Epithelial cell of prostate (primary cell): ENCODE measurements at regions not wholly inside any gene's neighbourhood (a gene's known extent, or its start where the extent isn't known, plus 50 kb on each side); places are given as distances from the start of the nearest gene placed in this dataset.
A peak's percentile ranks its signal among the peaks of the same experiment; 100 is the strongest.
"Not testable (repeated sequence)": the region's sequence is repeated elsewhere in the genome, so short reads cannot be mapped to it uniquely, and the experiment has no call there.

Experiments used
- DNase-seq: peaks from one replicate; pipeline ENCODE4 v3.0.0-alpha.2; 2011; ENCODE audit warnings: low read depth, low spot score
- H3K27ac ChIP-seq: fragments of 450-650 bp; 2 replicates; pipeline ENCODE4 v1.5.1; 2017; ENCODE audit warnings: mild to moderate bottlenecking

DNA sequence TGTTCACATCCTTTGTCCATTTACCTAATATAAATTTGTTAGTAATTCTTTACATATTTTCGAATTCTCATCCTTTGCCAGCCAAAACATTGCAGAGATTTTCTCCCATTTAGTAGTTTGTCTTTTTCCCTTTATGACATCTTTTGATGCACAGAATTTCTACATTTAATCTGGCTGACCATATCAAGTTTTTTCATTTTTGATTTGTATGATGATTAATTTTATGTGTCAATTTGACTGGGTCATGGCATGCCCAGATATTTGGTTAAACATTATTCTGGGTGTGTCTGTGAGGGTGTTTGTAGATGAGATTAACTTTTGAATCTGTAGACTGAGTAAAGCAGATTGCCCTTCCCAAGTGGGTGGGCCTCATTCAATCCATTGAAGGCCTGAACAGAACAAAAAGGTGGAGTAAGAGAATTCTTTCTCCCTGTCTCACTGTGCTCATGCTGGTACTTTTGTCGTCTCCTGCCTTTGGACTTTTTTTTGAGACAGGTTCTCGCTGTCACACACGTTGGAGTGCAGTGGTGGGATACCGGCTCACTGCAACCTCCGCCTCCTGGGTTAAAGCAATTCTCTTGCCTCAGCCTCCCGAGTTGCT lies 72.1 kb upstream of the EPB41L1 start:
- DNase-seq: no peak
- peak overlapping the region; percentile 68 for H3K27ac ChIP-seq

DNA sequence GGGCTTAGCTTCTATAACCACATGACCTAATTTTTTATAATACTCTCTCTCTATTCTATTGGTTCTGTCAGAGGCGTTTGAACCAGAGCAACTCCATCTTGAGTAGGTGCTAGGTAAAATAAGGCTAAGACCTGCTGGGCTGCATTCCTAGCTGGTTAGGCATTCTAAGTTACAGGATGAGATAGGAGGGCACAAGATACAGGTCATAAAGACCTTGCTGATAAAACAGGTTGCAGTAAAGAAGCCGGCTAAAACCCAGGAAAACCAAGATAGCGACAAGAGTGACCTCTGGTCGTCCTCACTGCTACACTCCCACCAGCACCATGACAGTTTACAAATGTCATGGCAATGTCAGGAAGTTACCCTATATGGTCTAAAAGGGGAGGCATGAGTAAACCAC lies 71.3 kb upstream of the EPB41L1 start:
- H3K27ac ChIP-seq: peak overlapping the region; percentile 68
- DNase-seq: not testable (repeated sequence)

DNA sequence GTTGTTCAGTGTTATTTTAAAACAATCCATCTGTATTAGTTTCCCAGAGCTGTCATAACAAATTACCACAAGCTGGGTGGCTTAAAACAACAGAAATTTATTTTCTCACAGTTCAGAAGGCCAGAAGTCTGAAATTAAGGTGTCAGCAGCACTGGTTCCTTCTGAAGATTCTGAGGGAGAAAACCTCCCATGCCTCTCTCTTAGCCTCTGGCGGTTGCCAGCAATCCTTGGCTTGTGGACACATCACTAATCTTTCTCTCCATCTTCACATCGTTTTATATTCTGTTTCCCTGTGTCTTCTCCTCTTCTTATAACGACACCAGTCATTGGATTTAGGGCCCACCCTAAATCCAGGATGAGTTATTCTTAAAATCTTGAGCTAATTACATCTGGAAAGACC lies 70.2 kb upstream of the EPB41L1 start:
- peak overlapping the region; percentile 87 for H3K27ac ChIP-seq
- no peak for DNase-seq

DNA sequence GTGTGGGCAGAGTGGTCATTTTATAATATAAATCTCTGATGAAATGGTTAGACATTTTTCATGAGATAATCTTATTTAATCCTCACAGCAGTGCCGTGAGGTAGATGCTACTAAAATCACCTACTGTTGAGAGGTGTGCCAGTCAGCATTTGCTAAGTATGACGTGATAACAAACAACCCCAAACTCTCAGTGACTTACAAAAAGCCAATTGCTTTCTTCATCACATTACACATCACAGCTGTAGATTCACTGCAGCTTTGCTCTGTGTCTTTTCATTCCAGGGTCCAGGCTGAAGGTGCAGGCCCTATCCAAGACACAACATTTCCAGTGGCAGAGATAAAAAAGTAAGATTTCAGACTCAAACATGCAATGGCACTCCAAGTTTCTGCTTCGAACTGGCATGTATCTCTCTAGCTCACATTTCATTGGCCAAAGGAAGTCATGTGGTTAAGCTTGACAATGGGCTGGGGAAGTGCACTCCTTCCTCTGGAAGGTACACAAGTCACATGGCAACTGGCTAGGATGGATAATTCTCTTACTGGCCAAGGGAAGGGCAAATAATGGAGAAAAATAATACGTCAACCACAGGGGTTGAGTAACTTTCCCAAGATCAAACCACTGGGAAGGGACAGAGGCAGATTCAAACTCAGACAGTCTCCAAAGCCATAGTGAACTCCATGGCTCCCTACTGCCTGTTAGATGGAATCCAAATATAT lies 69.5 kb upstream of the EPB41L1 start:
- peak overlapping the region; percentile 87 for H3K27ac ChIP-seq
- peak; percentile 70 for DNase-seq

DNA sequence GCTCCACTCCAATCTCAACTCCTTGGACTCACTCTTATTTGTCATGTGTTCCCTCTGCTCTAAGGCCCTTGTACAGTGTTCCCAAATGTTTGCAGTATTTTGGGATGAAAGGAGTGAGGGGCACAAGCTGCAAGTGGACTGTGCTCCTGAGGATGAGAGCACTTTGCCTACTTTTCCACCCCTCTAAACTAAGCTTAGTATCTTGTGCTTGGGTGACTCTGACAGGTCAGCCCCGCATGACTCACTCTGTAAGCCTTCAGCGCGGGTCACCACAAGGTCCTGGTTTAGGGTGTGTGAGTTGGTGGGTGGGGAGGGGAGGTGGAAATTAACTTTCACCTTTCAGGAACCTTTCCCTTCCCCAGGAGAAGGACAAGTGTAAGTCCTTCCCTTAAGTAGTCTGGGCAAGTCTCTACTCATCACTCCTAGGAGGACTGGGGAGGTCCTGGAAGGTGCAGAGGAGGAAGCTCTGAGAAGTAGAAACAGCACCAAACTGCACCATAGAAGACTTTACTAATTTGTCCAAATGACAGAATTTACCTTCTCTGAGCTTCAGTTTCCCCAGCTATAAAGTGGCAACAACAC lies 68.8 kb upstream of the EPB41L1 start:
- peak overlapping the region; percentile 87 for H3K27ac ChIP-seq
- DNase-seq: peak; percentile 75

DNA sequence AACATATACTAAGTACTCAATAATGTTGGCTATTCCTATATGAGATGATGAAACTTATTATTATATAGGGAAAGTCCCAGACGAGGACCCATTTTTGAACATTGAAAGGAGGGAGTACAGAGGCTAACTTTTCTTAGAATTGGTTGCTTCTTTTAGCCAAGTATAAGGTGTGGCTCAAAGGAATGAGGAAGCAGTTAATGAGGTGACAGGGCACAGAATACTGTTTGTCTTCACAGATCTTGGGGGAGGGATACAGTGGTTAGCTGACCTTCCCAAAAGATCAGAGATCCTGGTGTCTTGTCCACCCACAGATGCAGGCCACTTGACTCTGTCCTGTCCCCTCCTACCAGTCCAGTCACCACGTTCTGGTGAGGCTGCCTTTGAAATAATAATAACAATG lies 67.8 kb upstream of the EPB41L1 start:
- H3K27ac ChIP-seq: peak overlapping the region; percentile 87
- DNase-seq: no peak

DNA sequence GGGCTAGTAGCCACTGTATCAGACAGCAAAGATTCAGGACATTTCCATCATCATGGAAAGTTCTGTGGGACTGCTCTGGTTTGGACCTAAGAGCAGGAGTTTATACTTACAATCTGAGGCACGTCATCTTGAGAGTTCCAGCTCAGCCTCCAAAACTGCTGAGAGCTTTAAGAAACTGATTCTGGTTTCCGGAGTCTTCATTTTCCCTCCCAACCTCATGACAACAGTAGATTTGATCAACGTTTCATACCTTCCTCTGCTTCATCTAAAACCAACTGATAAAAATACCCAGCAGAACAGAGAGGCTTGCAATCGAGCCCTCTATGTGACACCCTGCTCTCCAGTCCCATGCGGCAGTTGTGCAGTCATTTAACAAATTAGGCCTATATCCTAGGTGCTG lies 64.3 kb upstream of the EPB41L1 start:
- no peak overlapping the region for H3K27ac ChIP-seq
- DNase-seq: no peak

DNA sequence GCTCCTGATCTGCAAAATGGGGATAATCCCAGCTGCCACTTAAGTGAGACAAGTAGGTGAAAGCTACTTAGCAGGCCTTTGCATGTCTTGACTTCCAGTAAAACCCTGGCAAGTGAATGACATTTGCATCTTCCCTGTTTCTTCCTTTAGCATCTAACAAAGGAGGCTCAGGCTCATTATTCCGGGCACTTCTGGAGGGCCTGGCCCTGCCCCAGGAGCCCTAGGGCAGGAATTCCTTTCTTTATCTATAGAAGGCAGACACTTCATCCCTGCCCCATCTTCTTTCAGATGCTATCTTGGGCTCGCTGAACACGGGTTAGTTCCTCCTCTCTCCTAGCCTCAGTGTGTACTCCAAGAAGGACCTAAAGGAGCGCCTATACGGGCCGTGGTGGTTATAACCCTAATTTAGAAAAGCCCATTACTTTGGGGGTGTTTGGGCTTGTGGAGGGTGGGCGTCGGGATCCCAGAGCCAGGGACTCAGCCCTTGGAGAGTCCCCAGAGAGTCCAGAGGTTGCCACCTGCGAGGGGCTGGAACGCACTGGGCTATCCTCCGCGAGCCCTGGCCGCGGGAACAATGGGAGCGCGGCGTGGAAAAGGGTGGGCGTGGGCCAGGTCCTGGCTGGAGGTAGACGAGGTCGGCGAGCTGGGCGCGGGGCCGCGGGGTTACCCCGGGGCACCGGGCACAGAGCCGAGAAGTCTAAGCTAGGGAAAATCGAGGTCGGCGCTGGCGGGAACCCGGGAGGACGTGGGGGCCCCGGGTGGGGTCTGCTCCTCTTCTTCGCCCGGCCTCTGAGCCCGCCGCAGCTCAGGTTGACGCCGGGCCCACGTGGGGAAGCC lies 62.8 kb upstream of the EPB41L1 start:
- no peak for DNase-seq
- no peak overlapping the region for H3K27ac ChIP-seq

DNA sequence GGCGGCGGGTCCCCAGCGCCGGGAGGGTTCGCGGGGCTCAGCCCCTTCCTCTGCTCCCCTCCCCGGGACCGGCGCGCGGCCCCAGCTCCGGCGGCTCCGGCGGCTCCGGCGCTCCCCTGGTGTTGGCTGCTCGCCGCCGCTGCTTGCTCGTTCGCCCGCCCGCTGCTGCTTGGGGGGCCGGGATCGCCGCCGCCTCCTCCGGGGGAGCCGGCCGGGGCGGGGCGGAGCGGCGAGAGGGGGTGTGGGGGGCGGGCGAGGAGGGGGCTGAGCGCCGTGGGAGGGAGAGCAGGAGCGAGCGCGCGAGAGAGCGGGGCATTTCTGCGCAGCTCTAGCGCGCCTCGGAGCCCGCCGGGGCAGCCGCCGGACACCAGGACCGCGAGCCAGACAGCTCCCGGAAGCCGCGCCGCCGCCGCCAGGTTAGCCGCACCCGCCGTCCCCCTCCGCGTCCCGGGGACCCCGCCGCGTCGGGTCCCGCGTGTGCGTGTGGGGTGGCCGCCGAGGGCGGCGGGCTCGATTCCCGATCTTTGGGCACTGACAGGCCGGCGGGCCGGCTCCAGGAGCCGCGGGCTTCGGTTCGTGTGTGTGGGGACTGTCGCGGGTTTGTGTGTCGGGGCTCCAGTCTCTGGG lies 62.0 kb upstream of the EPB41L1 start:
- no peak for DNase-seq
- no peak overlapping the region for H3K27ac ChIP-seq

DNA sequence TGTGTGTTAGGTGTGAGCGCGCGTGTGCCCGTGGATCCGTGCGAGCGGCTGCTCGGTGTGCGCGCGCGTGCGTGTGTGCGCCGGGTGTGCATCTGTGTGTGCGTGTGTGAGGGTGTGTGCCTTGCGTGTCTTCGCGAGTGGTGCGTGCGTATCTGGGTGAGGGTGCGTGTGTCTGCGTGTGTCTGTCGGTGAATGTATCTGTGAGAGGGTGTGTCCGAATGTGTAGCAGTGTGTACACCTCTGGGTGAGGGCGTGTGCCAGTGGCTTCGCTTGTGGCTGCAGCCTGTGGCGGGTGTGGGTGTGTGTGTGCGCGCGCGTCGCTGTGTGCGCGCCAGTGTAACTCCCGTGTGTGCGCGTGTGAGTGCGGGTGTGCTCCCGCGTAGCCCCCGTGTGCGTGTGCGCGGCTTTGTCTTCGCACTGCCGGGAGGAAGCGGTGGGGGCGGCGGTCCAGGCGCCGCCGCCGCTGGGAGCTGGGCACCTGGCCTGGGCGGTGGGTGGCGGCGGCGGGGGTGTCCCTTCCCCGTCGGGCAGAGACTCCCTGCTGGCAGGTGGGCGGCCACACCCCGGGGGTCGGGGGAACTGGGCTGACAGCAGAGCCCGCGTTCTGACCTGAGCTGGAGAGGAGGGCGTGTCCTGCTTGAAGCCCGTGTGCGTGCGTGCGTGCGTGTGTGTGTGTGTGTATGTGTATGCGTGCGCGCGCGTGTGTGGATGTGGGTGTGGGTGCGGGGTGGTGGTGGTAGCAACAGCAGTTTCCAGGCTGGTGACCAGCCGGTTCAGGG lies 61.3 kb upstream of the EPB41L1 start:
- peak overlapping the region; percentile 8 for H3K27ac ChIP-seq
- DNase-seq: no peak

DNA sequence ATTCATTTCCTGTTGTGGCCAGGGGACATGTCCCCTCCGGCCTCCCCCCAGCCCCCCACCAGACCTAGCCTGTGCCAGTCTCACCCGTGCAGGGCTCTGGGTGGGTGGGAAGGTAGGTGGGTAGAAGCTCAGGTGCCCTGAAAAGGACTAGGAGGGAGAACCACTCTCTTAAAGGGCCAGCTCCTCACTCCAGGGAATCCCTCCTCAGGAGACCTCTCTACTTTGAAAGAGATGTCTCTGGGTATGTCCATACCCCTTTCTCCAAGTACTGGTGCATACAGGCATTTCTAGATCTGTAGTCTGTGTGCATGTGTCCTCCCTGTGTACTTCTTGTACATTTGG lies 60.8 kb upstream of the EPB41L1 start:
- no peak for DNase-seq
- peak overlapping the region; percentile 8 for H3K27ac ChIP-seq

DNA sequence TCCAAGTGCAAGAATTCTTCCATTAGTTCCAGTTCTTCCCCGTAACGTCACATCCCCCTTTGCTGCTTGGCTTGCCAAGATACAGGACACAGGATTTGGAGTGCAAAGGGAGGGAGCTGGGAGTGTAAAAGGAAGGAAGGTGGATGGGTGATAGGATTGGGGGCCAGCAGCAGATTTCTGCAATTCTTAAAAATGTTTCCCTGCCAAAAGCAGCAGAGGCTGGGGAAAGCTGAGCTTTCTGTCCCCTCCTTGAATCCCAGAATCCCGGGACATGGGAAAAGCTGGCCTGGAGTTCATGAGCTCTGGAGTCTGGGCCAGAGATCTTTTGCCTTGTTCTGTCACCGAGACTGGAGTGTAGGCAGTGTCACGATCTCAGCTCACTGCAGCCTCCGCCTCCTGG lies 60.0 kb upstream of the EPB41L1 start:
- no peak for DNase-seq
- no peak overlapping the region for H3K27ac ChIP-seq

DNA sequence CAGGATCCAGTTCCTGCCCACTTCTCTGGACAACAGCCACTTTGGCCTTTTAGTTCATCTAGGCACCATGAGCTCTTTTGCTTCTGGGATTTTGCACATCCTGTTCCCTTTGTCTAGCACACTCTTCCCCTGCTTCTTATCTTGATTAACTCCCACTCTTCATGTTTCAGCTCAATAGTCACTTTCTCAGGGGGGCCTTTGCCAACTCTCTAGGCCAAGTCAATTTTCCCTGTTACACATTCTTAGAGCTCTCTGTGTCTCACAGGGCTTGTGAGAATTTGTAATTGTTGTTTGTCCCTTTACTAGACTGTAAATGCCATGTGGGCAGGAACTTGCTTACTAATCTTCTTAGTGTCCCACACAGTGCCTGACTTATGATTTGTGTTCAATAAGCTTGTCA lies 58.1 kb upstream of the EPB41L1 start:
- H3K27ac ChIP-seq: no peak overlapping the region
- DNase-seq: no peak

DNA sequence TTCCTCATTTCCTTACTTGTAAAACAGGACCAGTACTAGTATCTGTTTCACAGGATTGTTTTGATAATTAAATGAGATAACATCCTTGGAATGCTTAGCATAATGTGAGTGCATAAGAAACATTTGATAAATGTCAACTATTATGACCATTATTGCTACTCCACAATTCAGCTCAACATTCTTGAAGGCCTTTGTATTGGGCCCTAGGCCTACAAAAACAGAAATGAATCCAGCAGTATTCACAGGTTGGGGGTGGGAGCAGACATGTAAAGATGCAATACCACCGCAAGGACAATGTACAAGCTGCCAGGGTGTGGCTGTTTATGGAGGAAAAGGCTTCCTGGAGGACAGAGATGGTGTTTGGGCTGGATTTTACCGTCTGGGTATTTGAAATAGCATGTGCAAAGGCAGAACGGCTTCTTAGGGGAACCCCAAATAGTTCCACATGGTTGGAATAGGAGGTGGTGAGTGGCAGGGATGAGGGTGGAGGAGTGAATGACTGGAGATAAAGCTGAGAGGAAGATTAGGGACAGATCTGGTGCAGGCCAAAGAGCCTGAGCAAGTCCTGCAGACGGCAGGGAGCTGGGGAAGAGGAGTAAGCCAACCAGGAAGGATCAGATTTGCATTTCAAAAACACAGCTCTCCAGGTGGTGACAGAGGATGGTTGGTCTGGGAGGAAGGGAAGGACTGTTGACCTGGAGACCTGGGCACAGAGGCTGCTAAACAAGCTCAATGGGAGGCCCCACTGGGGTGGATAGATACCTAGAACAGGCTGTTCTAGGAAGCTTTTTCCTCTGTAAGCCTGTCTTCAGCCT lies 57.0 kb upstream of the EPB41L1 start:
- H3K27ac ChIP-seq: peak overlapping the region; percentile 36
- DNase-seq: no peak

DNA sequence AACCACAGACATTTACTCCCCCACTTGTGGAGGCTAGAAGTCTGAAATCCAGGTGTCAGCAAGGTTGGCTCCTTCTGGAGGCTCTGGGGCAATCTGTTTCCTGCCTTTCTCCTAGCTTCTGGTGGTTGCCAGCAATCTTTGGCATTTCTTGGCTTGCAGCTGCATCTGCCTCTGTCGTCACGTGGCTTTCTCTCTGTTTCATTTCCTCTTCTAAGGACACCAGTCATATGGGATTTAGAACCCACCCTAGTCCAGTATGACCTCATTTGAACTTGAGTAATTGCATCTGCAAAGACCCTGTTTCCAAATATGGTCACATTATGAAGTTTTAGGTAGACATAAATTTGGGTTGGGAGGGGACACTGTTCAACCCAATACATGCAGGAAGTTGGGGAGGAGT lies 56.2 kb upstream of the EPB41L1 start:
- H3K27ac ChIP-seq: peak overlapping the region; percentile 36
- no peak for DNase-seq

DNA sequence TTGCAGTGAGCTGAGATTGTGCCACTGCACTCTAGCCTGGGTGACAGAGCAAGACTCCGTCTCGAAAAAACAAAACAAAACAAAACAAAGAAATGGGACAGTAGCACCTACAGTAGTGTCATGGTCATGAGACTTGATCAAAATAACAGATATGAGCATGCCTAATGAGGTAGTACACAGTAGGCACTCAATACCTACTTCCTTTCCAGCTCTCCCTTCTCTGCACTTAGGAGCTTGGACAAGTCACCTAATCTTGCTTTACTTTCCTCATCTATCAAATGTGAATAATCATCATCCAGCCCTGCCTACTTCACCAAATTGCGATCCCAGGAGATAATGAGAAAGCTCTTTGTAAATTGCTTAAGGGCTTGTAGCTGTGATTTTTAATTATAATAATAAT lies 55.4 kb upstream of the EPB41L1 start:
- DNase-seq: no peak

DNA sequence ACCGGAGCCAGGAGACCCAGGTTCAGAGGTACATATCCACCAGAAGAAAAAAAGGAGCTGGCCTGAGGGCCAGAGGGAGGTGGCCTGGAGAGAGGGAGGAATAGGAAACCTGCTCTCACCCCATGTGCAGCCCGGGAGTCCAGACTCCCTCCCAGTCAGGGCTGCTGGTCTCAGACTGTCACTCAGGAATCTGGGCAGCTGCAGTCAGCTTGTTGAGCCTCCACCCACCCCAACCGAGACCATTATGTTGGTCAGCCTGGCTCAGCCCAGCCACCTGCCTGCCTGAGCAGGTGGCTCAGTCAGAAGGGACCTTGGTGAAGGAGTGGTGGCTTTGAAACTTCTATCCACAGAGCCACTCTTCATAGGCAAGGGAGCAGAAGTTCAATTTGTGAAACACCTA lies 53.3 kb upstream of the EPB41L1 start:
- no peak overlapping the region for H3K27ac ChIP-seq
- DNase-seq: no peak

More for the DNA sequence above, 55.4 kb upstream of the EPB41L1 start:
- H3K27ac ChIP-seq: no peak overlapping the region

DNA sequence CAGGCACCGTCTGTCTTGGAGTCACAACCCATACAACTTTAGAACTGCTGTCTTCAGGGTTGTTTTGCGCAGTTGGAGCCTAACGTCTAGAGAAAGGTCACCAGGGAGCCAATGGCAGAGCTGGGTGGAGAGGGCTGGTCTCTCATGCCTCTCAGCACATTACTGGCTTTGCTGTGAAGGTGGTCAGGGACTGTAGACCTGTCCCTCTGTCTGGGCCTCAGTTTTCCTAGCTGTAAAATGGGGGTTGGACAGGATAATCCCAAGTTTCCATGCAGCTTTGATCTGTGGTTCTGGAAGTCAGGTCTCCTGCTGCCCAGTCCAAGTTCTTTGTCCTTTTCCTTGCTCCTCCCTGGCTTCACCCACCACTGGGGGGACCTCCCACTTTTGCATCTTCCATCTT lies 52.2 kb upstream of the EPB41L1 start:
- no peak for DNase-seq
- no peak overlapping the region for H3K27ac ChIP-seq
